Heart right ventricle (tissue), 16 donors: ENCODE measurements at regions not wholly inside any gene's neighbourhood (a gene's known extent, or its start where the extent isn't known, plus 50 kb on each side); places are given as distances from the start of the nearest gene placed in this dataset.
A peak's percentile ranks its signal among the peaks of the same experiment; 100 is the strongest.

Experiments used
- ATAC-seq, 8 donors: fragments of 200-7000 bp; cut with Tn5 transposase; one replicate each; pipeline ENCODE4 v1.9.1; 2020; ENCODE audit warnings: mild to moderate bottlenecking in 8 of 8, moderate library complexity in 8 of 8, moderate number of reproducible peaks in 1 of 8
- DNase-seq, 2 donors: peaks; one replicate each; pipeline ENCODE4 v3.0.0-alpha.2; 2020
- H3K27ac ChIP-seq, 10 donors: fragments of 200-600 bp; sonication (generic) in 2 of 10; one replicate each; pipeline versions ENCODE4 v1.5.0 to v1.8.0; 2020 to 2022; ENCODE audit warnings: mild to moderate bottlenecking in 3 of 10
- H3K27me3 ChIP-seq, 7 donors: fragments of 200-600 bp; one replicate each; pipeline ENCODE4 v1.8.0; 2021 to 2022; ENCODE audit warnings: mild to moderate bottlenecking in 2 of 7
- H3K36me3 ChIP-seq, 9 donors: fragments of 200-600 bp; sonication (generic) in 1 of 9; one replicate each; pipeline versions ENCODE4 v1.5.0 to v1.8.0; 2020 to 2022; ENCODE audit warnings: mild to moderate bottlenecking in 2 of 9
- H3K4me1 ChIP-seq, 9 donors: fragments of 200-600 bp; sonication (generic) in 1 of 9; one replicate each; pipeline versions ENCODE4 v1.5.0 to v1.8.0; 2020 to 2022; ENCODE audit warnings: mild to moderate bottlenecking in 4 of 9
- H3K4me3 ChIP-seq, 10 donors: fragments of 200-600 bp; sonication (generic) in 2 of 10; one replicate each; pipeline versions ENCODE4 v1.5.0 to v1.8.0; 2020 to 2022; ENCODE audit warnings: mild to moderate bottlenecking in 7 of 10, moderate library complexity in 2 of 10
- H3K9me3 ChIP-seq, 11 donors: fragments of 200-600 bp in 10 of 11; sonication (generic) in 2 of 11; one replicate each; pipeline versions ENCODE4 v1.5.0 to v1.8.0; 2013 to 2022; ENCODE audit warnings: mild to moderate bottlenecking in 2 of 11, control low read depth in 1 of 11, moderate library complexity in 1 of 11
- CTCF ChIP-seq, 9 donors: fragments of 200-600 bp; sonication (generic) in 2 of 9; IDR thresholded peaks; one replicate each; pipeline versions ENCODE4 v1.5.0 to v1.8.0; 2021 to 2022; ENCODE audit warnings: antibody characterized with exemption in 9 of 9, mild to moderate bottlenecking in 5 of 9, moderate library complexity in 1 of 9
- WGBS, 2 donors: extraction: QIAGEN DNeasy Blood & Tissue Kit; methylation state at CpG; one replicate each; pipeline ENCODE4 v1.1.7; 2013; ENCODE audit warnings: inconsistent platforms in 1 of 2; 5-methylcytosine and 5-hydroxymethylcytosine counted together
- intact Hi-C, 10 donors: fragments of 100-400 bp; cut with DNase I; formaldehyde crosslinking; loops; one replicate each; pipeline versions ENCODE4 v1.11.1 to v1.14.2; 2022
- donor health status: Arrhythmogenic right ventricular cardiomyopathy.
- donor health status: ischemic (EF 13 %, LVEDD 7.1; RV severe dilation, severe dysfunction).
- donor health status: healthy with polysubstance abuse.
- donor health status: DM: no; HTN: yes; CAD: no.
- donor health status: DM: no; HTN: no; CAD: no.
- donor health status: ischemic (EF 25% LVEDD 6.9; RV normal size, moderate dysfunction).
- donor health status: ischemic (EF 25% LVEDD 5.7; RV mildly dilated, moderate dysfunction).
- donor health status: healthy.
- donor health status: DM: yes; HTN: yes; CAD: no.
- donor health status: Ischemic cardiomyopathy.
- donor health status: ischemic (EF 35%, LVEDD 5.7; RV mildly dilated, moderate dysfunction).
- donor health status: nonischemic (EF 11% LVEDD 7.7; RV severe dilation, severe dysfunction).
- donor health status: DM: yes; HTN: yes; CAD: no.
- donor health status: PGD.
- donor health status: ischemic (EF 29% LVEDD 5.4; RV normal size, mild dysfunction).
- donor health status: nonischemic (EF 23%, LVEDD 6.1; RV moderate dilation, normal function).

DNA sequence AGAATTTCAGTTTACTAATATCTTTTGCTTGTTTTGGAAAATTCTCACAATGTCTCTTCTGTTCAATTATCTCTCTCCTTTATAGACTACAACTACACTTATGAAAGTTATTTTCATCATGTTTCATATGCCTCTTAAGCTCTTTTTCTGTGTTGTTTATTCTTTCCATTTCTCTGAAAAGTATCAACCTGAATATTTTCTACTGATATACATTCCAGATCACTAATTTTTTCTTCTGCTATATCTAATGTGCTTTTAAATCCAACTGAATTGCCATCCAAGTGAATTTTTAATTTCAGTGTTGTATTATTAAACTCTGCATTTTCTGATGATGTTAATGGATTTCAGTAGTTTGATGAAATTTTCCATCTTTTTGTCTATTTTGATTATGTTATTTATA lies 301.3 kb downstream of the HRH4 start:
- ATAC-seq (no peak), DNase-seq (no peak)
- H3K4me3 ChIP-seq, result no peak overlapping the region

DNA sequence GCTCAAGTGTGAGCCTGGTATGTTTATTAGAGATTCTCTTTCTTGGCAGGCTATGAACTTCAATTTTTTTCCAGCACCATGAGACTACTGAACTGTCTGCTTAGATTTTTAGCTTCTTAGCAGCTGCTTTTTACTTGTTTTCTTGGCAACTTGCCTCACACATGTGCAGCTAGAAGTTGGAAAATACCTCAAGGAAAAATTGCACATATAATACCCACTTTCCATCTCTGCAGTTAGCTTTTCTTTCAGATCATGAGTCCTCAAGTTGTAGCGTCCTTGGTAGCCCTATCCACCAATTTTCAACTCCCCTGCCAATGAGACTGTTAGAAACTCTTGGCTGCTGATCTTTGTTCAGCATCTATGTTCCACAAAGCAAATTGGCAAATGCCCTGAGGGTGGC lies 302.1 kb downstream of the HRH4 start:
- intact Hi-C loops, result no loop called here
- ATAC-seq, result peak in 4 of 8 donors; percentile 2 to 24 (median 7)
- peak overlapping the region in 6 of 10 donors; percentile 17 to 73 (median 56) for H3K27ac ChIP-seq

More for the DNA sequence above, 301.3 kb downstream of the HRH4 start:
- intact Hi-C loops, result no loop called here
- H3K9me3 ChIP-seq, result peaks cover 0 to 21% (median 10%) of the 10 kb centered on the region in 11 donors
- H3K4me1 ChIP-seq, result peaks cover 0 to 32% (median 17%) of the 10 kb centered on the region in 9 donors
- H3K36me3 ChIP-seq, result no peaks in the 10 kb centered on the region
- H3K27ac ChIP-seq, result no peak overlapping the region
- H3K27me3 ChIP-seq, result no peaks in the 10 kb centered on the region
- TF ChIP-seq CTCF (IDR thresholded peaks at IDR 0.05), result no peak

GRCh38 chr18:24763765-24764513 lies 303.5 kb downstream of the HRH4 start:
- TF ChIP-seq CTCF (IDR thresholded peaks at IDR 0.05), result no peak
- peak; percentile 12 to 88 for DNase-seq
- H3K36me3 ChIP-seq, result no peaks in the 10 kb centered on the region
- H3K4me3 ChIP-seq, result no peak overlapping the region
- WGBS, 2 donors, result 37 to 53% methylated on average over 6 of the region's 6 CpGs
- ATAC-seq, result peak; percentile 92 to 97 (median 96)
- intact Hi-C loops, result no loop called here
- H3K27ac ChIP-seq, result peak overlapping the region in 8 of 10 donors; percentile 11 to 73 (median 48)
- no peaks in the 10 kb centered on the region for H3K27me3 ChIP-seq
- peaks cover 0 to 32% (median 17%) of the 10 kb centered on the region in 9 donors for H3K4me1 ChIP-seq
- peaks cover 0 to 21% (median 10%) of the 10 kb centered on the region in 11 donors for H3K9me3 ChIP-seq

More for the DNA sequence above, 302.1 kb downstream of the HRH4 start:
- H3K36me3 ChIP-seq, result no peaks in the 10 kb centered on the region
- DNase-seq, result peak in 1 of 2 donors; percentile 8
- H3K4me1 ChIP-seq, result peaks cover 0 to 32% (median 17%) of the 10 kb centered on the region in 9 donors
- TF ChIP-seq CTCF (IDR thresholded peaks at IDR 0.05), result no peak
- no peaks in the 10 kb centered on the region for H3K27me3 ChIP-seq
- WGBS, 2 donors, result 52 to 68% methylated on average over 1 of the region's 1 CpG
- H3K4me3 ChIP-seq, result no peak overlapping the region
- peaks cover 0 to 21% (median 10%) of the 10 kb centered on the region in 11 donors for H3K9me3 ChIP-seq

GRCh38 chr18:24764766-24765165 lies 304.3 kb downstream of the HRH4 start:
- ATAC-seq, result no peak

More at GRCh38 chr18:24764766-24765165, 304.3 kb downstream of the HRH4 start:
- intact Hi-C loops, result no loop called here
- H3K9me3 ChIP-seq, result peaks cover 0 to 21% (median 10%) of the 10 kb centered on the region in 11 donors
- 81 to 85% methylated on average over 5 of the region's 5 CpGs for WGBS, 2 donors
- no peaks in the 10 kb centered on the region for H3K27me3 ChIP-seq
- H3K36me3 ChIP-seq, result no peaks in the 10 kb centered on the region
- no peak overlapping the region for H3K4me3 ChIP-seq
- peak overlapping the region in 4 of 10 donors; percentile 11 to 71 (median 57) for H3K27ac ChIP-seq
- H3K4me1 ChIP-seq, result peaks cover 0 to 32% (median 17%) of the 10 kb centered on the region in 9 donors
- no peak for TF ChIP-seq CTCF (IDR thresholded peaks at IDR 0.05)
- DNase-seq, result no peak
